ENCODE measurements at regions not wholly inside any gene's neighbourhood (a gene's known extent, or its start where the extent isn't known, plus 50 kb on each side); places are given as distances from the start of the nearest gene placed in this dataset.
"Not testable (repeated sequence)": the region's sequence is repeated elsewhere in the genome, so short reads cannot be mapped to it uniquely, and the experiment has no call there.

- no peak for DNase-seq (ENCODE audit: extremely low spot score, unreplicated experiment)
- Mint-ChIP-seq H3K27ac (ENCODE audit: unreplicated experiment) (no peak overlapping the region), H3K4me1 (ENCODE audit: unreplicated experiment) (peaks cover 7% of the 10 kb centered on the region), H3K27me3 (ENCODE audit: unreplicated experiment) (peaks cover 3% of the 10 kb centered on the region), H3K9me3 (ENCODE audit: unreplicated experiment) (no peaks in the 10 kb centered on the region), H3K36me3 (ENCODE audit: unreplicated experiment) (no peaks in the 10 kb centered on the region), H3K4me3 (ENCODE audit: unreplicated experiment) (no peak overlapping the region)
- TF ChIP-seq, protein P1, sequence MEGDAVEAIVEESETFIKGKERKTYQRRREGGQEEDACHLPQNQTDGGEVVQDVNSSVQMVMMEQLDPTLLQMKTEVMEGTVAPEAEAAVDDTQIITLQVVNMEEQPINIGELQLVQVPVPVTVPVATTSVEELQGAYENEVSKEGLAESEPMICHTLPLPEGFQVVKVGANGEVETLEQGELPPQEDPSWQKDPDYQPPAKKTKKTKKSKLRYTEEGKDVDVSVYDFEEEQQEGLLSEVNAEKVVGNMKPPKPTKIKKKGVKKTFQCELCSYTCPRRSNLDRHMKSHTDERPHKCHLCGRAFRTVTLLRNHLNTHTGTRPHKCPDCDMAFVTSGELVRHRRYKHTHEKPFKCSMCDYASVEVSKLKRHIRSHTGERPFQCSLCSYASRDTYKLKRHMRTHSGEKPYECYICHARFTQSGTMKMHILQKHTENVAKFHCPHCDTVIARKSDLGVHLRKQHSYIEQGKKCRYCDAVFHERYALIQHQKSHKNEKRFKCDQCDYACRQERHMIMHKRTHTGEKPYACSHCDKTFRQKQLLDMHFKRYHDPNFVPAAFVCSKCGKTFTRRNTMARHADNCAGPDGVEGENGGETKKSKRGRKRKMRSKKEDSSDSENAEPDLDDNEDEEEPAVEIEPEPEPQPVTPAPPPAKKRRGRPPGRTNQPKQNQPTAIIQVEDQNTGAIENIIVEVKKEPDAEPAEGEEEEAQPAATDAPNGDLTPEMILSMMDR (IDR thresholded peaks at IDR 0.05) = no peak
Measured at GRCh38 chr1:148374101-148374500, 109.0 kb downstream of the PPIAL4G start.

GRCh38 chr1:148373192-148373925, 109.7 kb downstream of the PPIAL4G start:
- TF ChIP-seq, protein P1 (IDR thresholded peaks at IDR 0.05) = no peak

GRCh38 chr1:148372731-148373130, 110.4 kb downstream of the PPIAL4G start:
- no peak for DNase-seq (ENCODE audit: extremely low spot score, unreplicated experiment)
- TF ChIP-seq, protein P1 (IDR thresholded peaks at IDR 0.05) = no peak
- no peak overlapping the region for H3K4me3 Mint-ChIP-seq (ENCODE audit: unreplicated experiment)
- H3K27ac Mint-ChIP-seq (ENCODE audit: unreplicated experiment) = no peak overlapping the region
- peaks cover 7% of the 10 kb centered on the region for H3K4me1 Mint-ChIP-seq (ENCODE audit: unreplicated experiment)
- H3K36me3 Mint-ChIP-seq (ENCODE audit: unreplicated experiment) = no peaks in the 10 kb centered on the region
- peaks cover 3% of the 10 kb centered on the region for H3K27me3 Mint-ChIP-seq (ENCODE audit: unreplicated experiment)
- H3K9me3 Mint-ChIP-seq (ENCODE audit: unreplicated experiment) = no peaks in the 10 kb centered on the region

More at GRCh38 chr1:148373192-148373925, 109.7 kb downstream of the PPIAL4G start:
- Mint-ChIP-seq H3K4me3 (ENCODE audit: unreplicated experiment) (no peak overlapping the region), H3K4me1 (ENCODE audit: unreplicated experiment) (peaks cover 7% of the 10 kb centered on the region), H3K27ac (ENCODE audit: unreplicated experiment) (no peak overlapping the region), H3K9me3 (ENCODE audit: unreplicated experiment) (no peaks in the 10 kb centered on the region), H3K27me3 (ENCODE audit: unreplicated experiment) (peaks cover 3% of the 10 kb centered on the region), H3K36me3 (ENCODE audit: unreplicated experiment) (no peaks in the 10 kb centered on the region)
- no peak for DNase-seq (ENCODE audit: extremely low spot score, unreplicated experiment)

GRCh38 chr1:148372051-148372726, 110.9 kb downstream of the PPIAL4G start:
- not testable (repeated sequence) for H3K27me3 Mint-ChIP-seq (ENCODE audit: unreplicated experiment); H3K36me3 Mint-ChIP-seq (ENCODE audit: unreplicated experiment); H3K9me3 Mint-ChIP-seq (ENCODE audit: unreplicated experiment); H3K27ac Mint-ChIP-seq (ENCODE audit: unreplicated experiment); H3K4me3 Mint-ChIP-seq (ENCODE audit: unreplicated experiment); H3K4me1 Mint-ChIP-seq (ENCODE audit: unreplicated experiment); DNase-seq (ENCODE audit: extremely low spot score, unreplicated experiment)

DNA sequence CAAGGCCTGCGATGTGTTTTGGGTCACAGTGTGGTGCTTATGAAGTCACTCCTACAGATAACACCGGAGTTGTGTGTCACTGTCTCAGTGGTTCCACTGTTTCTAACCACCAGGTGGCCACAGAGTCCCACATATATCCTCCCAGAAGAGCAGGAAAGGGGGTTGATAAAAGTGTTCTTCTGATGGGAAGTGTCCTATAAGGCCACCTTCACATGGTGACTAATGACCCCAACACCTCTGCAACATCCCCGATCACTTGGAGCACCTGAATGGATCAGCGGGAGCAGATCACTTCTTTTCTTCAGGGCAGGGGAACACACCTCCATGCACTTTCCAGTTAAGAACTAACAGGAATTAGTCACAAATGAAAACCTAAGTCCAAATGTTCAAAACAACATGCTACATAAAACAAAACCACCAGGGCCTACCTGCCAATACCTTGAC, 111.5 kb downstream of the PPIAL4G start:
- H3K27ac Mint-ChIP-seq (ENCODE audit: unreplicated experiment); H3K9me3 Mint-ChIP-seq (ENCODE audit: unreplicated experiment); H3K4me3 Mint-ChIP-seq (ENCODE audit: unreplicated experiment); H3K36me3 Mint-ChIP-seq (ENCODE audit: unreplicated experiment); H3K4me1 Mint-ChIP-seq (ENCODE audit: unreplicated experiment); H3K27me3 Mint-ChIP-seq (ENCODE audit: unreplicated experiment); DNase-seq (ENCODE audit: extremely low spot score, unreplicated experiment): not testable (repeated sequence)
- TF ChIP-seq, protein P1 (IDR thresholded peaks at IDR 0.05) = peak; percentile 83

- not testable (repeated sequence) for H3K27me3 Mint-ChIP-seq (ENCODE audit: unreplicated experiment); H3K4me3 Mint-ChIP-seq (ENCODE audit: unreplicated experiment); H3K36me3 Mint-ChIP-seq (ENCODE audit: unreplicated experiment); DNase-seq (ENCODE audit: extremely low spot score, unreplicated experiment); H3K9me3 Mint-ChIP-seq (ENCODE audit: unreplicated experiment); H3K27ac Mint-ChIP-seq (ENCODE audit: unreplicated experiment); H3K4me1 Mint-ChIP-seq (ENCODE audit: unreplicated experiment)
Measured at GRCh38 chr1:148370661-148371060, 112.4 kb downstream of the PPIAL4G start.

Data from osteocyte (in vitro differentiated cells).